Astrocyte of the spinal cord (primary cell): ENCODE measurements at regions not wholly inside any gene's neighbourhood (a gene's known extent, or its start where the extent isn't known, plus 50 kb on each side); places are given as distances from the start of the nearest gene placed in this dataset.

Experiments
- DNase-seq: peaks from one replicate; pipeline ENCODE4 v3.0.0; 2011; ENCODE audit warnings: low read depth, low spot score
- H3K4me3 ChIP-seq: 2 replicates; pipeline ENCODE4 v1.5.1; 2011; ENCODE audit warnings: low read depth, mild to moderate bottlenecking, low read length, moderate library complexity
- CTCF ChIP-seq: IDR thresholded peaks from 2 replicates; pipeline ENCODE4 v1.5.1; 2012; ENCODE audit warnings: low read depth, mild to moderate bottlenecking, low read length, inconsistent platforms
- in situ Hi-C: cut with HindIII; loops from 2 replicates; pipeline ENCODE4 v1.10.0; 2017; ENCODE audit warnings: low sequenced_read_pairs

GRCh38 chr1:4973341-4973740, 318.9 kb downstream of the AJAP1 start:
- TF ChIP-seq CTCF, result no peak
- DNase-seq, result no peak
- in situ Hi-C loops, result no loop called here
- H3K4me3 ChIP-seq, result no peak overlapping the region

DNA sequence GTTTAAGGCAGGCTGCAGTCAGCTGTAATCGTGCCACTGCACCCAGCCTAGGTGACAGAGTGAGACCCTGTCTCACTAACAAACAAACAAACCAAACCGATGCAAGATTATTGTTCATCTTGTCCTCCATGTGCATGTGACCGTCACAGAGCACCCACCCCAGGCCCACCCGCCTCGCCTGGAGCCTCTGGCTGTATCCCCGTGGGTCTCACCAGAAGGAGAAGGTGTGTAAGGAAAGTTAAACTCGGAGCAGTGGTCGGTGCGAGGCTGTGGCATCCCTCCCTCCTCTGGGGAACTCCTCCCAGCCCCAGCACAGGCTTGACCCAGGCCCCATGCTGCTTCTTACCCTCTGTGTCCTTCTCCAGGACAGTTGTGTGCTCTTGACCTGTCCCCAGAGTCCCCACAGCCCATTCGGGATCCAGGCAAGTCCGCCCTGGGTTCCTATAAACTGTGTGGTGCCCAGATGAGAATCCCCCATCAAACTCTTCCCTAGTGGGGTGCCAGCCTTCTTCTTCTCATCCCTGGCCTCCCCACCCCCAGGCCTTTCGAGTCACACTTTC, 318.4 kb downstream of the AJAP1 start:
- in situ Hi-C loops, result no loop called here
- DNase-seq, result no peak
- TF ChIP-seq CTCF, result no peak
- H3K4me3 ChIP-seq, result no peak overlapping the region

GRCh38 chr1:4971666-4972065, 317.3 kb downstream of the AJAP1 start:
- H3K4me3 ChIP-seq, result no peak overlapping the region
- in situ Hi-C loops, result no loop called here
- TF ChIP-seq CTCF, result no peak
- no peak for DNase-seq

DNA sequence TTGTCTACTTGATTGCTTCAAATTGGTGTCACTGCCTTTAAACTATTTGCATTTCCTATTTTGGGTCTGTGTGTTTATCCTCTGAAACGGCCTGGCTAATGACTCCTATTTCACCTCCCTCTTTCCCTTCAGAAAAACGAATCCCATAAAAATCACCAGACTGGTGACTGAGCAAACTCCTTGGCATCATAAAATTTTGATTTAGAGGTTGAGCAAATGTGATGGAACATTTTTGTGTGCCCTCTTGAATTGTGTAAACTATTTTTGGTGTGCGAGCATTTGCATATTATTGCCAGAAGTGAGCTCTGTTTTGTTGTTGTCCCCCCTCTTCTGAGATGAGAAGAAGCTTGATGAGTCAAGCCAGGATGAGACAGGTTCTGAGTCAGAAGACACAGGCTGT, 316.1 kb downstream of the AJAP1 start:
- no peak for DNase-seq
- TF ChIP-seq CTCF, result no peak
- no peak overlapping the region for H3K4me3 ChIP-seq
- in situ Hi-C loops, result no loop called here

GRCh38 chr1:4969556-4970129, 315.2 kb downstream of the AJAP1 start:
- in situ Hi-C loops, result no loop called here
- no peak for DNase-seq
- H3K4me3 ChIP-seq, result no peak overlapping the region
- no peak for TF ChIP-seq CTCF

GRCh38 chr1:4965346-4966075, 311.1 kb downstream of the AJAP1 start:
- H3K4me3 ChIP-seq, result no peak overlapping the region
- in situ Hi-C loops, result no loop called here
- no peak for DNase-seq
- TF ChIP-seq CTCF, result no peak
